NCI-H82 (cell line): ENCODE measurements at regions not wholly inside any gene's neighbourhood (a gene's known extent, or its start where the extent isn't known, plus 50 kb on each side); places are given as distances from the start of the nearest gene placed in this dataset.

Source experiments
- DNase-seq: peaks from one replicate; lab custom pipeline; 2025; lab: John Stamatoyannopoulos, UW

DNA sequence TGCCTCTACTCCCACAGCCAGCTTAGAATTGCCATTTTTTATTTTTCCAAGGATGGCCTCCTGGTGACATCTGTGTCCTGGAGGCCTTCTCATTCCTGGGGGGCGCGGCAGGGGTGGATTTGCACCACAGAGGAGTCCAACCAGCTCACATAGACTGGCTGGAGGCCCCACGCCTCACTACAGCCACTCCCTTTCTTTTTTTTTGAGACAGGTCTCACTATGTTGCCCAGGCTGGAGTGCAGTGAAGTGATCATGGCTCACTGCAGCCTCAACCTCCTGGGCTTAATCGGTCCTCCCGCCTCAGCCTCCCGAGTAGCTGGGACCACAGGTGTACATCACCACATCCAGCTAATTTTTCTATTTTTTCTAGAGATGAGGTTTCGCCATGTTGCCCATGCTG, 57.6 kb upstream of the DOCK1 start:
- DNase-seq: no peak

DNA sequence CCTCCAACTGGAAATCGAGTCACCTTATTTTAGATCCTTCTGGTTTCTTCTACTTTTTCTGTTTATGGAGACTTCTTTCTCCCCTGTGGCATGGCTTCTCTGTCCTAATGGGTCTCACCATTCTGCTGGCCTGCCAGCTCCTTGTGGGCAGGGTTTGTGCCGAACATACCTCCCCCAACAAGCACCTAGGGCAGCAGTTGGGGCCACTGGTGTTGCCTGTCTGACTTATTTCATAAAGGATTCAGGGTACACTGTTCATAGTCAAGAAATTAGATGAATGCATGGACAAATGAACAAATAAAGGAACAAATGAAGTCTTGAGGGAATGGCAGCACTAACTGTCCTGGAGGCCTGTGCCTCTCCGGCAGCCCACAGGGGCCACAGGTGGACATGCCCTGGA, 55.6 kb upstream of the DOCK1 start:
- DNase-seq: no peak

DNA sequence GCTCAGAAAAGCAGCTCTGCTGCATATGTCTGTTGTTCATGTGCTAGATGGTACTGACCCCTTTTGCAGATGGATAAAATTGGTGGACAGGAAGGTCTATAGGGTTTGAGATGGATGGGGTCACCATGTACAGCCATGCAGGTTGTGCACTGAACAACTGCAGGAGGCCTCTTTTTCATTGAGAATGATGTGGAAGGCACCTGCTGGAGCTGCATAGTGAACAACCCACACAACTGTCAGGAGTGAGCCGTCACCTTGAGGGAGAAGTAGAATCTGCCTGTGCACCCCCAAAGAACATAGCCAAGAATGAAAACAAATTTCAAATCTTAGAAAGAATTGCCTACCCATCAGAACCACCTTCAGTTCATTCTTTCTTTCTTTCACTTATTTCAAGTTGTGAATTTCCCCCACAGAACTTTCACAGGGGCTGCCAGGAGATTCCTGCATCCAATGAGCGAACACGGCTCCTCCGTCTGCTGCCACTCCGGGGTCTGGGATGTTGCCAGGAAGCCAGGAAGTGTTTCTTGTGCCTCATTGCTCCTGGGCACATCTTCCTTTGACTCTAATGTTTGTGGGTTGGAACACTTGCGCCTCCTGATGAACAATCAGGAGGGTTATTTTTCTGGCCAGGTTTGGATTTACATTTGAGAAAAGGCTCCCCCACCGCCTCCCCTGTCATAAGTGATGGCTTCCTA, 53.7 kb upstream of the DOCK1 start:
- no peak for DNase-seq

DNA sequence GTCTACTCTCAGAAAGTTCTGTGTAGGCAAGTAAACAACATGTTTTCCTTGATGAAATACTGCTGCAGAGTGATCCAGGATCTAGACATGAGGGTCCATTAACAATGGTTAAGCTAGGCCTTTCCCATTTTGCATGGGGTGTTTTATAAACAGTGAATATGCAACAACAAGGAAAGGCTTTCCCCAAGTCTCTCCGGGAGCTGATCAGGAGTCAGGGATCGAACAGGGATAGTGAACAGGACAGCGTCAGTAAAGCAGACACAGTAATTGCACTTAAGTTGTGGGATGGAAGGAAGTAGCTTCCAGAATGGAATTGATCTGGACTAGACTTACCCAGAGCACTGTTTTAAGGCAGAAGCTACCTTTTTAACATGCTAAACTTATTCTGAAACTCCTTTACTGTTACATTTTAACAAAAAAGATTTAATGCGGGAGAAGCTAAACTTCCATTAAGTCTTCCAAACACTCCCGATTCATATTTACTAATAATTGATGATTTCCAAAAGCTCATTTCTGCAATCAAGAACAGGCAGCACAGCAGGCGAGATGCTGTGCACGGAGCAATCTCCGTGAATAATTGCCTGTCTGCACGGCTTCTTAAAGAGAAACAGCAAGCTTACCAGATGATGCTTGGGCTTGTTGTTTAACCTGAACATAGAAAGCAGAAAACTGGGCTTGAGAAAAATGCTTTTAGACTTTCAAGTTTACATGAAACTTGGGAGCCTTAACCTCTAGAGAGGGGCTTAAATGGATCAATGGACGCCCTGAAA, 50.3 kb upstream of the DOCK1 start:
- DNase-seq: no peak
